ENCODE measurements at regions not wholly inside any gene's neighbourhood (a gene's known extent, or its start where the extent isn't known, plus 50 kb on each side); places are given as distances from the start of the nearest gene placed in this dataset.

- H3K36me3 ChIP-seq (ENCODE audit: control insufficient read depth, insufficient read depth, low read length), result no peaks in the 10 kb centered on the region
- no peak overlapping the region for H3K4me3 ChIP-seq (ENCODE audit: low read depth, low read length)
- no peak for TF ChIP-seq CTCF (IDR thresholded peaks at IDR 0.05; ENCODE audit: insufficient read depth, low read depth, low read length)
- POLR2A ChIA-PET, result no interaction called here
- CTCF ChIA-PET, result interaction anchor here (0.6 to 1.1 kb wide), 2 partner anchors 624 to 734 kb away, joined by 4 read pairs; no protein-coding TSS in a partner anchor
- no peaks in the 10 kb centered on the region for H3K27me3 ChIP-seq (ENCODE audit: control insufficient read depth, insufficient read depth, low read length)
- DNase-seq (ENCODE audit: low read depth), result no peak
These were observed 110.3 kb upstream of the TMC3 start for GRCh38 chr15:81484086-81484955.

GRCh38 chr15:81483496-81483895, 109.5 kb upstream of the TMC3 start:
- POLR2A ChIA-PET, result no interaction called here
- TF ChIP-seq CTCF (IDR thresholded peaks at IDR 0.05; ENCODE audit: insufficient read depth, low read depth, low read length), result no peak
- CTCF ChIA-PET, result interaction anchor here (1.1 kb wide), 1 partner anchor 713 kb away, joined by 3 read pairs; no protein-coding TSS in a partner anchor
- no peak for DNase-seq (ENCODE audit: low read depth)
- Histone ChIP-seq H3K36me3 (ENCODE audit: control insufficient read depth, insufficient read depth, low read length) (no peaks in the 10 kb centered on the region), H3K27me3 (ENCODE audit: control insufficient read depth, insufficient read depth, low read length) (no peaks in the 10 kb centered on the region), H3K4me3 (ENCODE audit: low read depth, low read length) (no peak overlapping the region)

GRCh38 chr15:81481346-81481745, 107.3 kb upstream of the TMC3 start:
- DNase-seq (ENCODE audit: low read depth), result no peak
- Histone ChIP-seq H3K36me3 (ENCODE audit: control insufficient read depth, insufficient read depth, low read length) (no peaks in the 10 kb centered on the region), H3K4me3 (ENCODE audit: low read depth, low read length) (no peak overlapping the region), H3K27me3 (ENCODE audit: control insufficient read depth, insufficient read depth, low read length) (no peaks in the 10 kb centered on the region)
- no peak for TF ChIP-seq CTCF (IDR thresholded peaks at IDR 0.05; ENCODE audit: insufficient read depth, low read depth, low read length)
- ChIA-PET POLR2A (no interaction called here), CTCF (interaction anchor here (0.6 to 2.6 kb wide), 20 partner anchors 9 to 717 kb away, joined by 3 to 9 read pairs (median 4); no protein-coding TSS in a partner anchor)

- Histone ChIP-seq H3K36me3 (ENCODE audit: control insufficient read depth, insufficient read depth, low read length) (no peaks in the 10 kb centered on the region), H3K4me3 (ENCODE audit: low read depth, low read length) (no peak overlapping the region), H3K27me3 (ENCODE audit: control insufficient read depth, insufficient read depth, low read length) (no peaks in the 10 kb centered on the region)
- CTCF ChIA-PET, result interaction anchor here (0.6 to 2.6 kb wide), 21 partner anchors 10 to 715 kb away, joined by 3 to 9 read pairs (median 4); no protein-coding TSS in a partner anchor
- TF ChIP-seq CTCF (IDR thresholded peaks at IDR 0.05; ENCODE audit: insufficient read depth, low read depth, low read length), result peak; percentile 67
- POLR2A ChIA-PET, result no interaction called here
- peak; percentile 5 for DNase-seq (ENCODE audit: low read depth)
These were observed 106.6 kb upstream of the TMC3 start for GRCh38 chr15:81480645-81481053.

GRCh38 chr15:81478354-81478753, 104.3 kb upstream of the TMC3 start:
- H3K36me3 ChIP-seq (ENCODE audit: control insufficient read depth, insufficient read depth, low read length), result no peaks in the 10 kb centered on the region
- H3K4me3 ChIP-seq (ENCODE audit: low read depth, low read length), result no peak overlapping the region
- DNase-seq (ENCODE audit: low read depth), result no peak
- ChIA-PET CTCF (interaction anchor here (0.8 to 1.1 kb wide), 2 partner anchors 21 to 421 kb away, joined by 4 read pairs; no protein-coding TSS in a partner anchor), POLR2A (no interaction called here)
- H3K27me3 ChIP-seq (ENCODE audit: control insufficient read depth, insufficient read depth, low read length), result no peaks in the 10 kb centered on the region
- no peak for TF ChIP-seq CTCF (IDR thresholded peaks at IDR 0.05; ENCODE audit: insufficient read depth, low read depth, low read length)
